ENCODE measurements at regions not wholly inside any gene's neighbourhood (a gene's known extent, or its start where the extent isn't known, plus 50 kb on each side); places are given as distances from the start of the nearest gene placed in this dataset.

DNA sequence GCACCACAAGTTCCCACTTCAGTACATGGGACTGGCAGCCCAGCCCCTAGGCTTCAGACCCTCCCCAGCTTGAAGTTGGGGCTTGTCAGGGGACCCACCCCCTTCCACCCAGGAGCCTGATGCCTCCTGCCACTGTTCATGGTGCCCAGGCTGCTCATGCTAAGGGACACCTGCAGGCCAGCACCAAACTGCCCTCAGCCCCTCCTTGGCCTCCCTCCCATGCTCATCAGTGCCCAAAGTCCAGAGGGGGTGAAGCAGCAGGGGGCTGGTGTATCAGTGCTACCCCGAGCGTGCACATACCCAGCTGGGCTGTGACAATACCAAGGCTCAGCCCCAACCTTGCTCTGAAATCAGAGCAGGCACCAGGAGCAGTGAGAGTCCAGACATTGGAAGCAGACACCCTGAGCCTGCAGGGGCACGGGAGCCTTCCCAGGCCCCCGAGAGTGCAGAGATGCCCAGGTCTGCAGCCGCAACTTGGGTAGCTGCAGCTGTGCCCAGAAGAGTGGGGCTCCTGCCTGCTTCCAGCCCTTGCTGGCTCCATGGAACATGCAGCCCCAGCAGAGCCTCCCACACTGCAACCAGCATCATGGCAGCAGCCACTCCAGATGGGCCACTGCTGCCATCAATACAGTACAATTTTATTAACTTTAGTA is 79.0 kb downstream of the MTERF1 start:
- Mint-ChIP-seq H3K27me3 (no peaks in the 10 kb centered on the region), H3K4me3 (no peak overlapping the region), H3K36me3 (no peaks in the 10 kb centered on the region), H3K27ac (no peak overlapping the region), H3K4me1 (no peaks in the 10 kb centered on the region), H3K9me3 (no peaks in the 10 kb centered on the region)
- ATAC-seq: peak; percentile 40

DNA sequence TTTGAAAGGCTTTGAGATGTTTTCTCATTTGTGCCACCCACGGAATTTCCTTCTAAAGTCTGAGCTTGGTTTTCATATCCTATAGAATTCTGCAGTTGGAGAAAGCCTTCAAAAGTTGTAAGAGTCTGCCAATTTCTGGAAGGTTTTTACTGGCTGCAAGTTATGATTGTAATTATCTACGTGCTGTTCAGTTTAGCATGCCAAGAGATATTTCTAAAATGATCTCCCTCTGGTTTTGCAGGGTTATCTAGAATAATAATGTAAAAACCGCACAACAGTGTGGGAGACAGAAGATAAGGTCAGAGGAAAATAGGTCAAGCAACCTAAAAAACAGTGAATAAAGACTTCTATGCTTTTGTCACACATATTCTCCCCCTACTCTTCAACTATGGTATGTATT is 69.3 kb downstream of the MTERF1 start:
- H3K4me1 Mint-ChIP-seq: no peaks in the 10 kb centered on the region
- H3K27me3 Mint-ChIP-seq: no peaks in the 10 kb centered on the region
- ATAC-seq: no peak
- no peak overlapping the region for H3K27ac Mint-ChIP-seq
- H3K36me3 Mint-ChIP-seq: peaks cover 2% of the 10 kb centered on the region
- no peaks in the 10 kb centered on the region for H3K9me3 Mint-ChIP-seq
- H3K4me3 Mint-ChIP-seq: no peak overlapping the region

DNA sequence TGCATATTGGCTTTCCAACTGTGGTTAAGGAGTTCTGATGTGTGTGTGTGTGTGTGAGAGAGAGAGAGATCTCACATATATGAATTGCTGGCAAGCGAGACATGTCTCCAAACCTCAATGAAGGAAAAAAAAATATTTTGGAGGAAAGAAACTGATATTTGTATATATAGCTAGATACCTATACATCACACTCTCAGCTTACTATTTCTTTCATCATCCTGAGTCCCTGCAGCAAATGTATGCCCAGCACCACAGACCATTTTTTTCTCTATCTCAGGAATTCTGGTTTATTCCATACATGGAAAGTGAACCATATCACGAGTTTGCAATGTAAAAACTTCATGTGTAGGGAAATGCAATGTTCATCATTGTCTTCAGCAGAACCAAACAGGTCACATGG is 68.9 kb downstream of the MTERF1 start:
- H3K27ac Mint-ChIP-seq: no peak overlapping the region
- H3K36me3 Mint-ChIP-seq: peaks cover 6% of the 10 kb centered on the region
- no peaks in the 10 kb centered on the region for H3K9me3 Mint-ChIP-seq
- no peaks in the 10 kb centered on the region for H3K4me1 Mint-ChIP-seq
- no peak overlapping the region for H3K4me3 Mint-ChIP-seq
- no peak for ATAC-seq
- no peaks in the 10 kb centered on the region for H3K27me3 Mint-ChIP-seq

DNA sequence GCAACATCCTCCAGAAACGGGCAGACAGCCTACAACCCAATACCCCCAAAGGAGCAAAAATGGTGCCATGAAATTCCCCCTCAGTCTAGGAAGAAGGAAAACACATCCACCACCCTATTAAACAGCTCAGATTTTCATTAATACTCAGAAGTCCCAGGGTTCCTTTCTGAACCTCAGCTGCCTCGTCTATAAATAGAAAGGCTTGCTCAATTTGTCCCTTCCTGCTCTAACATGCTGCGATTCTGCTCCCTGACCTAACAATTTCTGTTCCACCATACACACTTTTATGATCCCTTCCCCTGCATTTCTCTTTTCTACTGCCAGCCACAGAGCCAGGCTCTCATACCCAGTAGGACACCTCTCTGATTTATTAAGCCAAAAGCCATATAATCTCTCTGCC is 68.1 kb downstream of the MTERF1 start:
- H3K4me1 Mint-ChIP-seq: no peaks in the 10 kb centered on the region
- H3K4me3 Mint-ChIP-seq: no peak overlapping the region
- no peak overlapping the region for H3K27ac Mint-ChIP-seq
- H3K27me3 Mint-ChIP-seq: no peaks in the 10 kb centered on the region
- no peak for ATAC-seq
- H3K36me3 Mint-ChIP-seq: peaks cover 6% of the 10 kb centered on the region
- H3K9me3 Mint-ChIP-seq: no peaks in the 10 kb centered on the region

DNA sequence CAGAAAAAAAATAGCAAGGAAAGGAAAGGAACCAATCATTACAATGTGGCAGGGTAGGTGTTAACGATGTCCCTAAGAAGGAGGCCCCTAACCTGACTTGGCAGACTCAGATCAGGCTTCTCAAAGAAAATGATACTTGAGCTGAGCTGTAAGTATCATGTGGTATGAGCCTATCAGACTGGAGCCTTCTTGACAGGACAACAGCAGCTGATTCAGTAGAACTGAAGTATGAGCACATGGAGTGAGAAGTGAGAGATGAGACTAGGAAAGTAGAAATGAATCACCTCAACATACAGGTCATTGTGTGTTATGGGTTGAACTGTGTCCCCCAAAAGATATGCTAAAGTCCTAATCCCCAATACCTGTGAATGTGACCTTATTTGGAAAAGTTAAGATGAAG is 66.3 kb downstream of the MTERF1 start:
- no peak for ATAC-seq
- Mint-ChIP-seq H3K36me3 (peaks cover 6% of the 10 kb centered on the region), H3K9me3 (no peaks in the 10 kb centered on the region), H3K4me3 (no peak overlapping the region), H3K4me1 (no peaks in the 10 kb centered on the region), H3K27ac (no peak overlapping the region), H3K27me3 (no peaks in the 10 kb centered on the region)
